ENCODE measurements at regions not wholly inside any gene's neighbourhood (a gene's known extent, or its start where the extent isn't known, plus 50 kb on each side); places are given as distances from the start of the nearest gene placed in this dataset.

DNA sequence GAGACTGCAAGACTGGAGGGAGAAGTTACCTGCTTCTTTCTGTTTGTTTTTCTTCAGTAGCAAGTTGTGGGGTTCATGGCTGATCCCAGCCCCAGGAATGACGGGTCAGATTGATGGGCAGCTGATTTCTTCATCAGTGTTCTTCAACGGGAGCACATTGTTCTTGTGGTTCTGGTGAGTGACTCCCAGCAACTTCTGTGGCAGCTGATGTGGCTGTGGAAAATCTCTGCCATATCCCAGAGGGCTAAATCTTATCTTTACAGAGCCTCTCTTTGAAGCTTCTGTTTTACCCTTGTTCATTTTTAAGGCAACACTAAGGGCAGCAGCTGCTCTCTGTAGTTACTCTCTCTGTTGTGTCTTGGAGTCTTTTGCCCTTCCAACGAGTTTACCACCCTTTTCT is 710.3 kb downstream of the PRELID2 start:
- no peaks in the 10 kb centered on the region for H3K4me1 ChIP-seq (ENCODE audit: insufficient read depth)
- no peaks in the 10 kb centered on the region for H3K4me1 Mint-ChIP-seq
- H3K9me3 Mint-ChIP-seq = no peaks in the 10 kb centered on the region
- no peaks in the 10 kb centered on the region for H3K36me3 Mint-ChIP-seq (ENCODE audit: low read depth)
- no peak overlapping the region for H3K27ac Mint-ChIP-seq
- H3K9me2 ChIP-seq (ENCODE audit: insufficient read depth) = no peaks in the 10 kb centered on the region
- no peak overlapping the region for H3K4me3 Mint-ChIP-seq
- H3K4me3 ChIP-seq = no peak overlapping the region
- H3K27ac ChIP-seq (ENCODE audit: low read depth) = no peak overlapping the region
- TF ChIP-seq NANOG (IDR thresholded peaks at IDR 0.05; ENCODE audit: borderline replicate concordance) (no peak), REST (IDR thresholded peaks at IDR 0.05; ENCODE audit: unreplicated experiment) (no peak), JUNB (IDR thresholded peaks at IDR 0.05; ENCODE audit: unreplicated experiment) (no peak), EZH2 (IDR thresholded peaks at IDR 0.05; ENCODE audit: low read depth, unreplicated experiment) (no peak), ZNF114 (CRISPR knock-in tag; IDR thresholded peaks at IDR 0.05) (no peak), ETS1 (IDR thresholded peaks at IDR 0.05) (no peak), EZH2phosphoT487 (IDR thresholded peaks at IDR 0.05; ENCODE audit: unreplicated experiment) (no peak), STAT1 (IDR thresholded peaks at IDR 0.05; ENCODE audit: unreplicated experiment) (no peak), CREB1 (CRISPR knock-in tag; IDR thresholded peaks at IDR 0.05; ENCODE audit: low read depth) (no peak), POLR2AphosphoS5 (IDR thresholded peaks at IDR 0.05; ENCODE audit: low read depth) (no peak), ZNF331 (CRISPR knock-in tag; IDR thresholded peaks at IDR 0.05; ENCODE audit: low read depth) (no peak), ZNF462 (CRISPR knock-in tag; IDR thresholded peaks at IDR 0.05) (no peak)
- TF ChIP-seq, protein P1, sequence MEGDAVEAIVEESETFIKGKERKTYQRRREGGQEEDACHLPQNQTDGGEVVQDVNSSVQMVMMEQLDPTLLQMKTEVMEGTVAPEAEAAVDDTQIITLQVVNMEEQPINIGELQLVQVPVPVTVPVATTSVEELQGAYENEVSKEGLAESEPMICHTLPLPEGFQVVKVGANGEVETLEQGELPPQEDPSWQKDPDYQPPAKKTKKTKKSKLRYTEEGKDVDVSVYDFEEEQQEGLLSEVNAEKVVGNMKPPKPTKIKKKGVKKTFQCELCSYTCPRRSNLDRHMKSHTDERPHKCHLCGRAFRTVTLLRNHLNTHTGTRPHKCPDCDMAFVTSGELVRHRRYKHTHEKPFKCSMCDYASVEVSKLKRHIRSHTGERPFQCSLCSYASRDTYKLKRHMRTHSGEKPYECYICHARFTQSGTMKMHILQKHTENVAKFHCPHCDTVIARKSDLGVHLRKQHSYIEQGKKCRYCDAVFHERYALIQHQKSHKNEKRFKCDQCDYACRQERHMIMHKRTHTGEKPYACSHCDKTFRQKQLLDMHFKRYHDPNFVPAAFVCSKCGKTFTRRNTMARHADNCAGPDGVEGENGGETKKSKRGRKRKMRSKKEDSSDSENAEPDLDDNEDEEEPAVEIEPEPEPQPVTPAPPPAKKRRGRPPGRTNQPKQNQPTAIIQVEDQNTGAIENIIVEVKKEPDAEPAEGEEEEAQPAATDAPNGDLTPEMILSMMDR (conservative IDR thresholded peaks at IDR 0.05; ENCODE audit: low read depth in 2 of 2) = no peak
- no peaks in the 10 kb centered on the region for H4K20me1 ChIP-seq (replicated peaks; ENCODE audit: insufficient read depth)
- no peaks in the 10 kb centered on the region for H3F3A ChIP-seq (replicated peaks; ENCODE audit: low read depth)
- DNase-seq (ENCODE audit: low spot score) (no peak), ATAC-seq (no peak)
- H3K79me2 ChIP-seq (replicated peaks; ENCODE audit: insufficient read depth) = no peaks in the 10 kb centered on the region
- H3K4me2 ChIP-seq = no peak overlapping the region
- no peaks in the 10 kb centered on the region for H3K36me3 ChIP-seq (ENCODE audit: insufficient read depth)
- no peaks in the 10 kb centered on the region for H3K27me3 Mint-ChIP-seq (ENCODE audit: insufficient read depth, low read depth, poor library complexity)
- no peaks in the 10 kb centered on the region for H3K27me3 ChIP-seq (ENCODE audit: insufficient read depth)
- H2AFZ ChIP-seq = peak overlapping the region; percentile 24; the same call in 1 of the 2 replicates

Data from GM23338 (cell line).